H9 (cell line): ENCODE measurements at regions not wholly inside any gene's neighbourhood (a gene's known extent, or its start where the extent isn't known, plus 50 kb on each side); places are given as distances from the start of the nearest gene placed in this dataset.

Experiments used
- DNase-seq: peaks from one replicate; pipeline ENCODE4 v3.0.0-alpha.2; 2017
- H2AFZ ChIP-seq: one replicate; pipeline ENCODE4 v1.6.1; 2013; ENCODE audit warnings: mild to moderate bottlenecking, low read length, control low read depth, moderate library complexity
- H2AK5ac ChIP-seq: 2 replicates; pipeline ENCODE4 v1.6.1; 2013; ENCODE audit warnings: low read length, control low read depth, mixed read lengths; ENCODE audit not compliant: insufficient read length
- H2BK120ac ChIP-seq: one replicate; pipeline ENCODE4 v1.6.1; 2013; ENCODE audit warnings: low read depth, mild to moderate bottlenecking, low read length, control low read depth, inconsistent platforms; ENCODE audit not compliant: poor library complexity, severe bottlenecking
- H2BK12ac ChIP-seq: 2 replicates; pipeline ENCODE4 v1.6.1; 2013; ENCODE audit warnings: low read length, control low read depth, mixed read lengths, low read depth; ENCODE audit not compliant: insufficient read length
- H2BK15ac ChIP-seq: 2 replicates; pipeline ENCODE4 v1.6.1; 2013; ENCODE audit warnings: low read depth, low read length, control low read depth
- H2BK20ac ChIP-seq: one replicate; pipeline ENCODE4 v1.6.1; 2013; ENCODE audit warnings: low read depth, mild to moderate bottlenecking, low read length, control low read depth, inconsistent platforms; ENCODE audit not compliant: poor library complexity, severe bottlenecking
- H2BK5ac ChIP-seq: 2 replicates; pipeline ENCODE4 v1.6.1; 2013; ENCODE audit warnings: low read length, control low read depth, mixed read lengths; ENCODE audit not compliant: insufficient read length
- H3K14ac ChIP-seq: 2 replicates; pipeline ENCODE4 v1.6.1; 2013; ENCODE audit warnings: low read length, control low read depth; ENCODE audit not compliant: insufficient read depth
- H3K18ac ChIP-seq: 2 replicates; pipeline ENCODE4 v1.6.1; 2013; ENCODE audit warnings: low read depth, mild to moderate bottlenecking, mixed read lengths, low read length, control low read depth; ENCODE audit not compliant: insufficient read length
- H3K23ac ChIP-seq: 2 replicates; pipeline ENCODE4 v1.6.1; 2013; ENCODE audit warnings: low read length, control low read depth, mixed read lengths, low read depth; ENCODE audit not compliant: insufficient read length
- H3K23me2 ChIP-seq: 2 replicates; pipeline ENCODE4 v1.6.1; 2013; ENCODE audit warnings: low read depth, mild to moderate bottlenecking, mixed read lengths, low read length, control low read depth; ENCODE audit not compliant: insufficient read length, poor library complexity, severe bottlenecking
- H3K27ac ChIP-seq: 2 replicates; pipeline ENCODE4 v1.5.1; 2013; ENCODE audit warnings: low read length, control low read depth, mixed read lengths, low read depth; ENCODE audit not compliant: insufficient read length
- H3K27me3 ChIP-seq: 2 replicates; pipeline ENCODE4 v1.6.1; 2013; ENCODE audit warnings: low read length, control low read depth, inconsistent platforms; ENCODE audit not compliant: insufficient read depth
- H3K4ac ChIP-seq: 2 replicates; pipeline ENCODE4 v1.6.1; 2013; ENCODE audit warnings: low read depth, mild to moderate bottlenecking, control low read depth, inconsistent platforms, low read length, moderate library complexity
- H3K4me1 ChIP-seq: 2 replicates; pipeline ENCODE4 v1.6.1; 2013; ENCODE audit warnings: low read length, control low read depth, inconsistent platforms; ENCODE audit not compliant: insufficient read depth
- H3K4me2 ChIP-seq: 2 replicates; pipeline ENCODE4 v1.6.1; 2013; ENCODE audit warnings: low read length, control low read depth, mixed read lengths; ENCODE audit not compliant: insufficient read length, insufficient read depth
- H3K56ac ChIP-seq: 2 replicates; pipeline ENCODE4 v1.6.1; 2013; ENCODE audit warnings: low read depth, mild to moderate bottlenecking, mixed read lengths, low read length, control low read depth; ENCODE audit not compliant: insufficient read length
- H3K79me1 ChIP-seq: 2 replicates; pipeline ENCODE4 v1.6.1; 2013; ENCODE audit warnings: low read depth, mild to moderate bottlenecking, moderate library complexity, low read length, control low read depth, inconsistent platforms; ENCODE audit not compliant: insufficient read depth, poor library complexity, severe bottlenecking
- H3K79me2 ChIP-seq: 2 replicates; pipeline ENCODE4 v1.6.1; 2013; ENCODE audit warnings: low read length, control low read depth, inconsistent platforms; ENCODE audit not compliant: insufficient read depth
- H3K9ac ChIP-seq: 2 replicates; pipeline ENCODE4 v1.6.1; 2013; ENCODE audit warnings: low read length, control low read depth, mixed read lengths; ENCODE audit not compliant: insufficient read length; ENCODE audit errors: extremely low read depth
- H3K9me3 ChIP-seq: one replicate; pipeline ENCODE4 v1.6.1; 2013; ENCODE audit warnings: low read depth, low read length, inconsistent platforms; ENCODE audit not compliant: control insufficient read depth
- H3T11ph ChIP-seq: one replicate; pipeline ENCODE4 v1.6.1; 2013; ENCODE audit warnings: mild to moderate bottlenecking, low read length, control low read depth, inconsistent platforms
- H4K20me1 ChIP-seq: one replicate; pipeline ENCODE4 v1.6.1; 2013; ENCODE audit not compliant: control insufficient read depth, insufficient read length, insufficient read depth
- H4K5ac ChIP-seq: 2 replicates; pipeline ENCODE4 v1.6.1; 2013; ENCODE audit warnings: low read depth, mild to moderate bottlenecking, mixed read lengths, low read length, control low read depth; ENCODE audit not compliant: insufficient read length
- H4K8ac ChIP-seq: replicated peaks from 2 replicates; pipeline ENCODE4 v1.6.1; 2013; ENCODE audit warnings: low read length, control low read depth, mixed read lengths, low read depth; ENCODE audit not compliant: insufficient read length
- H4K91ac ChIP-seq: 2 replicates; pipeline ENCODE4 v1.6.1; 2013; ENCODE audit warnings: low read depth, mild to moderate bottlenecking, moderate library complexity, mixed read lengths, low read length, control low read depth; ENCODE audit not compliant: insufficient read length
- H3K27ac Mint-ChIP-seq, 3 experiments: 2 replicates in 2 of 3; 3 replicates in 1 of 3; pipeline ENCODE4 v1.8.0; 2020 to 2021; ENCODE audit warnings: mixed read lengths in 3 of 3, mild to moderate bottlenecking in 1 of 3, moderate library complexity in 1 of 3
- H3K27me3 Mint-ChIP-seq: 2 replicates; pipeline ENCODE4 v1.8.0; 2021; ENCODE audit warnings: low read depth, mild to moderate bottlenecking, moderate library complexity, mixed read lengths
- H3K36me3 Mint-ChIP-seq, 3 experiments: 2 replicates in 2 of 3; 3 replicates in 1 of 3; pipeline ENCODE4 v1.8.0; 2020 to 2021; ENCODE audit warnings: low read depth in 3 of 3, mixed read lengths in 3 of 3; ENCODE audit not compliant: insufficient read depth in 1 of 3
- H3K4me1 Mint-ChIP-seq, 2 experiments: 2 replicates each; pipeline ENCODE4 v1.8.0; 2020; ENCODE audit warnings: mixed read lengths in 2 of 2
- H3K4me3 Mint-ChIP-seq, 2 experiments: 2 replicates in 1 of 2; 3 replicates in 1 of 2; pipeline ENCODE4 v1.8.0; 2020 to 2021; ENCODE audit warnings: mild to moderate bottlenecking in 2 of 2, mixed read lengths in 2 of 2, moderate library complexity in 1 of 2
- H3K9me3 Mint-ChIP-seq, 2 experiments: 2 replicates in 1 of 2; 3 replicates in 1 of 2; pipeline ENCODE4 v1.8.0; 2020; ENCODE audit warnings: mild to moderate bottlenecking in 2 of 2, mixed read lengths in 2 of 2, moderate library complexity in 1 of 2
- WGBS: extraction: QIAGEN DNeasy Blood & Tissue Kit; methylation state at CpG from one replicate; pipeline ENCODE4 v1.1.7; 2013; ENCODE audit warnings: missing lambda C conversion rate, low lambda C conversion rate, mixed read lengths; ENCODE audit not compliant: insufficient read length; ENCODE audit errors: extremely low coverage; 5-methylcytosine and 5-hydroxymethylcytosine counted together
- TF ChIP-seq, protein P1 (sequence below): fragments of 200-600 bp; sonication (generic); conservative IDR thresholded peaks from 3 replicates; pipeline ENCODE4 v1.8.0; 2021; ENCODE audit warnings: antibody characterized with exemption, mild to moderate bottlenecking

- Histone ChIP-seq H3K79me1 (no peaks in the 10 kb centered on the region), H4K5ac (no peak overlapping the region), H2AK5ac (no peak overlapping the region), H3K23me2 (no peaks in the 10 kb centered on the region), H3K27me3 (no peaks in the 10 kb centered on the region), H3K4me1 (no peaks in the 10 kb centered on the region), H2BK20ac (no peak overlapping the region), H4K20me1 (no peaks in the 10 kb centered on the region), H2BK120ac (no peak overlapping the region), H3K27ac (no peak overlapping the region), H3T11ph (no peak overlapping the region), H2BK15ac (no peak overlapping the region), H3K56ac (no peak overlapping the region), H2BK5ac (no peak overlapping the region), H2BK12ac (no peak overlapping the region), H3K14ac (no peak overlapping the region), H3K23ac (no peak overlapping the region), H3K4ac (no peak overlapping the region), H4K91ac (no peak overlapping the region), H2AFZ (no peak overlapping the region), H3K18ac (no peak overlapping the region), H4K8ac (no peak overlapping the region), H3K79me2 (no peaks in the 10 kb centered on the region), H3K9ac (no peak overlapping the region), H3K4me2 (no peak overlapping the region), H3K9me3 (no peaks in the 10 kb centered on the region)
- H3K27me3 Mint-ChIP-seq, result no peaks in the 10 kb centered on the region; the same call in 1 of the 2 replicates
- H3K36me3 Mint-ChIP-seq, result no peaks in the 10 kb centered on the region
- TF ChIP-seq, protein P1, sequence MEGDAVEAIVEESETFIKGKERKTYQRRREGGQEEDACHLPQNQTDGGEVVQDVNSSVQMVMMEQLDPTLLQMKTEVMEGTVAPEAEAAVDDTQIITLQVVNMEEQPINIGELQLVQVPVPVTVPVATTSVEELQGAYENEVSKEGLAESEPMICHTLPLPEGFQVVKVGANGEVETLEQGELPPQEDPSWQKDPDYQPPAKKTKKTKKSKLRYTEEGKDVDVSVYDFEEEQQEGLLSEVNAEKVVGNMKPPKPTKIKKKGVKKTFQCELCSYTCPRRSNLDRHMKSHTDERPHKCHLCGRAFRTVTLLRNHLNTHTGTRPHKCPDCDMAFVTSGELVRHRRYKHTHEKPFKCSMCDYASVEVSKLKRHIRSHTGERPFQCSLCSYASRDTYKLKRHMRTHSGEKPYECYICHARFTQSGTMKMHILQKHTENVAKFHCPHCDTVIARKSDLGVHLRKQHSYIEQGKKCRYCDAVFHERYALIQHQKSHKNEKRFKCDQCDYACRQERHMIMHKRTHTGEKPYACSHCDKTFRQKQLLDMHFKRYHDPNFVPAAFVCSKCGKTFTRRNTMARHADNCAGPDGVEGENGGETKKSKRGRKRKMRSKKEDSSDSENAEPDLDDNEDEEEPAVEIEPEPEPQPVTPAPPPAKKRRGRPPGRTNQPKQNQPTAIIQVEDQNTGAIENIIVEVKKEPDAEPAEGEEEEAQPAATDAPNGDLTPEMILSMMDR, result no peak
- no peak for DNase-seq
- no peak overlapping the region for H3K27ac Mint-ChIP-seq
- no peak overlapping the region for H3K4me3 Mint-ChIP-seq
- H3K9me3 Mint-ChIP-seq, result no peaks in the 10 kb centered on the region
- peaks cover 7 to 22% of the 10 kb centered on the region in 2 experiments for H3K4me1 Mint-ChIP-seq
- no CpG with 5 or more reads among the region's 4 CpGs for WGBS
Observed at GRCh38 chr14:83128783-83129182, 1595.1 kb upstream of the SEL1L start.
